ENCODE measurements at regions not wholly inside any gene's neighbourhood (a gene's known extent, or its start where the extent isn't known, plus 50 kb on each side); places are given as distances from the start of the nearest gene placed in this dataset.

- no peak for TF ChIP-seq EZH2 (IDR thresholded peaks at IDR 0.05; ENCODE audit: insufficient read depth, poor library complexity, severe bottlenecking)
- TF ChIP-seq EZH2phosphoT487 (IDR thresholded peaks at IDR 0.05; ENCODE audit: insufficient read depth, low read depth), result no peak
These were observed 178.3 kb downstream of the IPO8 start for GRCh38 chr12:30517320-30517719.
